Activated T-helper 17 cell treated with anti-CD3 and anti-CD28 coated beads, Interleukin-2, amount 50 U/mL, for 72 hours (primary cell): ENCODE measurements at regions not wholly inside any gene's neighbourhood (a gene's known extent, or its start where the extent isn't known, plus 50 kb on each side); places are given as distances from the start of the nearest gene placed in this dataset.

Experiments
- ATAC-seq: fragments of 150-1000 bp; cut with Tn5 transposase; replicated peaks from 2 replicates; pipeline ENCODE4 v1.10.0; 2021; ENCODE audit warnings: mild to moderate bottlenecking, moderate library complexity
- H3K27ac Mint-ChIP-seq: one replicate; pipeline ENCODE4 v1.8.0; 2022; ENCODE audit warnings: mixed read lengths
- H3K27me3 Mint-ChIP-seq: one replicate; pipeline ENCODE4 v1.8.0; 2022; ENCODE audit warnings: mixed read lengths
- H3K36me3 Mint-ChIP-seq: one replicate; pipeline ENCODE4 v1.8.0; 2022; ENCODE audit warnings: low read depth, mild to moderate bottlenecking, mixed read lengths
- H3K4me1 Mint-ChIP-seq: one replicate; pipeline ENCODE4 v1.8.0; 2022; ENCODE audit warnings: mixed read lengths
- H3K4me3 Mint-ChIP-seq: one replicate; pipeline ENCODE4 v1.8.0; 2022; ENCODE audit warnings: mild to moderate bottlenecking, mixed read lengths
- H3K9me3 Mint-ChIP-seq: one replicate; pipeline ENCODE4 v1.8.0; 2022; ENCODE audit warnings: mixed read lengths

- Mint-ChIP-seq H3K27ac (no peak overlapping the region), H3K27me3 (peaks cover 30% of the 10 kb centered on the region), H3K36me3 (no peaks in the 10 kb centered on the region), H3K4me3 (no peak overlapping the region), H3K9me3 (no peaks in the 10 kb centered on the region), H3K4me1 (no peaks in the 10 kb centered on the region)
- no peak for ATAC-seq
Measured at GRCh38 chr20:58143531-58143930, 84.9 kb downstream of the ANKRD60 start.

DNA sequence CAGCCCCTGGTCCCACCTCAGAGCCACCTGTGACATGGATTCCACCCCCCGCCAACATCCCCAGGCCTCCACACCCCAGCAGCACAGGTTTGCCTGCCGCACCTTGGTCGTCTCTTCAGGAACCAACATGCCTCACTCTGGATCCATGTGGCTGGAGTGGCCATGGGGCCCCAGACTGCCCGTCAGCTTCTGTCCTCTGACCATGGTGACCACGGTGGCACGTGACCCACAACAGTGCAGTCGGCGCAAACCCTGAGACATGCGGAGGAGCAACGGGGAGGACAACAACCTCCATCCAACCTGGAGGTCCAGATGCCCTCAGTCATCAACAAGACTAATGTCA is 85.6 kb downstream of the ANKRD60 start:
- Mint-ChIP-seq H3K9me3 (no peaks in the 10 kb centered on the region), H3K4me1 (no peaks in the 10 kb centered on the region), H3K36me3 (no peaks in the 10 kb centered on the region), H3K27ac (no peak overlapping the region), H3K27me3 (peaks cover 28% of the 10 kb centered on the region), H3K4me3 (no peak overlapping the region)
- no peak for ATAC-seq

DNA sequence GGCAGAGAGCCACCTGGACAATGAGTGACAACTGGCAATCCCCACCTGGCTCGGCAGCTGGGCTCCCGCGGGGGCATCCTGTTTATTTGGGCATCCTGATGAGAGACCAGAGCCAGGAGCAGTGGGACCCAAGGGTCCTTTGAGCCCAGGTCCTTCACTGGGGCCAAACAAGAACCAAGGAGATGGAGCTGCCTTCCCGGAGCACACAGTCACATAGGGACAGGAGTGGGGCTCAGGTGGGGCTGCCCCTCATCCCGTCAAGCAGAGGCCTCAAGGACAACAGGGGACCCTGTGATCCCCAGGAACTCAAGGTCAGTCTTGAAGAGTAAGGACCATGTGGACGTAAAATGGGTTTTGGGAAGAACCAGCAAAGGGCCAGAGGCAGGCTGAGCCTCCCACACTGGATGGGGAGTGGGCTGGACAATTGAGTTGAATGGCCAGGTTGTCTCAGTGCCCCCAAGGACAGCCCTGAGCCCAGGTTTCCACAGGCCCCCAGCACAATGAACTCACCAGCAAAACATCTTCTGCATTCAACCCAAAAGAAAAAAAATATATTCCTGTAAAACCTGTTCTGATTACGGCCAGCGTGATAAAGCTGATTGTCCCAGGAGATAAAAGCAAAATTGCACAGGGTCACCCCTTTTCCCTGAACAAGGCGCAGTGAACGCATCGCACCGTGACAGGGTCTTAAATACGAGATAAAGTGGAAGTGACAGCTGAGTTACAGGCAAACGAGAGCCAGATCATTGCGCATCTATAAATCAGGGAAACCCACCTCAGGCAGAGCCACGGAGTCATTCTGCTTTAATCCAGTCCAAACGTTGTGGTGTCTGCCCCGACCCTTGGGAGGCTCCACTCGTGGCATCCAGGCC is 86.2 kb downstream of the ANKRD60 start:
- Mint-ChIP-seq H3K27me3 (peaks cover 27% of the 10 kb centered on the region), H3K27ac (no peak overlapping the region), H3K4me1 (no peaks in the 10 kb centered on the region), H3K36me3 (no peaks in the 10 kb centered on the region), H3K9me3 (no peaks in the 10 kb centered on the region), H3K4me3 (no peak overlapping the region)
- no peak for ATAC-seq

DNA sequence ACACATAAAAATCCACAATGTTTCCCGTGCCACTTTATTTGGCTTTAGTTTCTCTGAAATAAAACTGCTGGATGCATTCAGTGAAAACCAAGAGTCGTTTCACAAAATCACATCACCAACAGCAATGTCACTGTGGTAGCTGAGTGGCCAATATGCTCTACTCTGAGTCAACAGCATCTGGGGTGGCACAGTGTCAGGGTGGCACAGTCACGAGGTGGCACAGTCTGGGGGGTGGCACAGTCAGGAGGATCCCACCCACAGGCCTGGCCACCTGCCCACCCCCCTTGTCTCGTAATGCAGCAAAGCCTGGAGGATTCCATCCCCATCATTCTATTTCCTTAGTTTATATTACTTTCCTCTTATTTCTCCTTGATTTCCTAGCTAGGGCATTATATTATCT is 87.0 kb downstream of the ANKRD60 start:
- no peaks in the 10 kb centered on the region for H3K9me3 Mint-ChIP-seq
- H3K27me3 Mint-ChIP-seq, result peaks cover 30% of the 10 kb centered on the region
- ATAC-seq, result no peak
- no peaks in the 10 kb centered on the region for H3K4me1 Mint-ChIP-seq
- no peak overlapping the region for H3K4me3 Mint-ChIP-seq
- H3K27ac Mint-ChIP-seq, result no peak overlapping the region
- H3K36me3 Mint-ChIP-seq, result no peaks in the 10 kb centered on the region

DNA sequence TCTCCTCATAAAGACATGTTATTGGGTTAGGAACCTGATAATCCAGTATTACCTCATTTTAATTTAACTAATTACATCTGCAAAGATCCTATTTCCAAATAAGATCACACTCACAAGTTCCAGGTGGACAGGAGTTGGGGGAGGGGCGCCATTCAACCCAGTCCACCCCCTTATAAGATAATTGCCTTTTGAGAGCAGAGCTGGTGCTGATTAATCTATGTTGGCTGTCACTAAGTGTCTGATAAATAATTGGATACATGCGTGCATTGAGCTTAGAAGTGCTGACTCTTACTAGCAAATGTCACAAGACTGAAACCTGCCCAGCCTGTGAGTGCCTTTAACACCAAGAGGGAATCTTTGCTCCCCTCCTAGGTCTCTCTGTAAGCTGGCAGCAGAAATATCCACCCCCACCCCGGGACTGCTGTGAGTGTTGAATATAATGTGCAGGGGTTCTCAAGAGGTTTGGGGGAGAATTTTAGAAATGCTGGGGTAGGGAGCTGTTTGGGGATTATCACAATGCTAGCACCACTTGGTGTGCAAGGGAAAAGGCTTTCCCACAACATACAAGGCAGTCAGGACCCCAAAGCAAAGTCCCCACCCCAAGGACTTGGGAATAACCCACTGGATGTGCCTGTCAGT is 87.5 kb downstream of the ANKRD60 start:
- no peak for ATAC-seq
- Mint-ChIP-seq H3K36me3 (no peaks in the 10 kb centered on the region), H3K4me3 (no peak overlapping the region), H3K27me3 (peaks cover 30% of the 10 kb centered on the region), H3K9me3 (no peaks in the 10 kb centered on the region), H3K4me1 (no peaks in the 10 kb centered on the region), H3K27ac (no peak overlapping the region)

DNA sequence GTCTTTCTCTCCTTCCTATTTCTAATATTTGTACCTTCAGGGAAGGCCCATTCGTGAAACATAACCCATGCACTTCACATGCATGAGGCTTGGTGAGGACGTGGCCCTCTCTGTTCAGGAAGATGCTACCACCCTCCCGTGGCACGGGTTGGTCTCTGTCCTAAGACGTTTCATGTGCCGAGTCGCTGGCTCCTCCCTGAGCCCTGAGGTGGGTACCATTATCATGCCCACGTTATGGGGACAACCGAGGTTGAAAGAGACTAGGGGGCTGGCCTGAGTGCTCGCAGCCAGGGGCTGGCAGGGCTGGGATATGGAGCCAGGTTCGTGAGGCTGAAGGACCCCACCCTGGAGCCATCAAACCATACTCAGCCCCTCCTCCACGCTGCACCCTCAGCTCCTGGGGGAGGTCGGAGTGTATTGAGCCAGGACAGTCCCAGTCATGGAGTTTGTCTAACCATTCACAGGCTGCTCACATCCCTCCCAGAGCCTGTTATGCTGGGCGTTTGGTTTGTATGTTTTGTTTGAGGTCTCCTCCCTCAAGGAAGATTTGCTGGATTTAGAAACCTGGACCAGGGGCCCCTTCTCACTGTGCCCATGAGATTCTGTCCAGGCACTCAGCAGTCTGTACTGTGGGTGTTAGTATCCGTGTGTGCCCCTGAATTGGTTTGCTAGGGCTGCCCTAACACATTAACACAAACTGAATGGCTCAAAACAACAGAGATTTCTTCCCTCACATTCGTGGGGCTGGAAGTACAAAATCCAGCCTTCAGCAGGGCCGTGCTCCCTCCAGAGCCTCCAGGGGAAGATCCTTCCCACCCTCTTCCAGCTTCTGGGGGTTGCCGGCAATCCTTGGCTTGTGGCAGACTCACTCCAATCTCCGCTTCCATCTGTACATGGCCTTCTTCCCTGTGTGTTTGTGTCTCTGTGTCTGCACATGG is 88.3 kb downstream of the ANKRD60 start:
- Mint-ChIP-seq H3K36me3 (no peaks in the 10 kb centered on the region), H3K9me3 (no peaks in the 10 kb centered on the region), H3K4me3 (no peak overlapping the region), H3K4me1 (no peaks in the 10 kb centered on the region), H3K27ac (no peak overlapping the region), H3K27me3 (peaks cover 30% of the 10 kb centered on the region)
- ATAC-seq, result no peak

DNA sequence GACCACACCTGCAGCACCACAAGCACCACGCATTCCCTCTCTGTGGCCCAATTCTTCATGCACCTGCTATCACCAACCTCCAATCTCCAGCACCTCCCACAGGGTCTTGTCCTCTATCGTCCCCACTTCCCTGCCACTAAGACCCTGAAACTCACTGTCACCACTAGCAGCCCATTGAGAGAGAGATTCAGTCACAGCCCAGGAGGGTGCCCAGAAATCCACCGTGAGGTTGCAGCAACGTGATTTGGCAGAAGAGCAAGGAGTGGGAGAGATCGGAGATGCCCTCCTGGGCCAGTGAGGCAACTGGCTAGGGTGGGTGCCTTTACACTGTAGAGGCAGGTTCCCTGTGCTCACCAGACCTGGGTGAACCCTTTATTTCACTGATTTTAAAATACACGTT is 90.1 kb downstream of the ANKRD60 start:
- Mint-ChIP-seq H3K27me3 (peaks cover 37% of the 10 kb centered on the region), H3K27ac (no peak overlapping the region), H3K4me1 (no peaks in the 10 kb centered on the region), H3K9me3 (no peaks in the 10 kb centered on the region), H3K36me3 (no peaks in the 10 kb centered on the region), H3K4me3 (no peak overlapping the region)
- no peak for ATAC-seq

GRCh38 chr20:58137651-58138265 is 90.7 kb downstream of the ANKRD60 start:
- H3K27me3 Mint-ChIP-seq, result peaks cover 42% of the 10 kb centered on the region
- H3K27ac Mint-ChIP-seq, result no peak overlapping the region
- no peak for ATAC-seq
- H3K9me3 Mint-ChIP-seq, result no peaks in the 10 kb centered on the region
- no peak overlapping the region for H3K4me3 Mint-ChIP-seq
- no peaks in the 10 kb centered on the region for H3K36me3 Mint-ChIP-seq
- H3K4me1 Mint-ChIP-seq, result no peaks in the 10 kb centered on the region

DNA sequence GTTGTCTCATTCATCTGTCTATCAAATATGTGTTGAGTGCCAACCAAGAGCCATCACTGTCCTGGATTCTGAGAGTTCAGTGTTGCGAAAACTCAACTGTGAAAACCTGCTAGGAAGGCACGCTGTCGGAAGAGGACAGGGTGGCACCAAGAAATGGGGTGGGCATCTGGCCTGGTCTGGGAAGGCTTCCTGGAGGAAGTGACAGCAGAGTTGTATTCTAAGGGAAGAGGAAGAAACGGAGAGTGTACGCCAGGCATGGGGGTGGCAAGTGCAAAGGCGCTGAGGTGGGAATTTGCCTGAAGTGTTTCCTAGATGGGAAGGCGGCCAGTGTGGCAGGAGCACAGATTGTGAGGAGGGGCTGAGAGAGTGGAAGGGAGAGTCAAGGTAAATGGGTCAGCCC is 91.2 kb downstream of the ANKRD60 start:
- no peak for ATAC-seq
- no peaks in the 10 kb centered on the region for H3K4me1 Mint-ChIP-seq
- H3K4me3 Mint-ChIP-seq, result no peak overlapping the region
- no peaks in the 10 kb centered on the region for H3K36me3 Mint-ChIP-seq
- no peaks in the 10 kb centered on the region for H3K9me3 Mint-ChIP-seq
- no peak overlapping the region for H3K27ac Mint-ChIP-seq
- peaks cover 42% of the 10 kb centered on the region for H3K27me3 Mint-ChIP-seq

GRCh38 chr20:58136149-58136484 is 92.3 kb downstream of the ANKRD60 start:
- Mint-ChIP-seq H3K36me3 (no peaks in the 10 kb centered on the region), H3K27me3 (peaks cover 48% of the 10 kb centered on the region), H3K4me3 (no peak overlapping the region), H3K9me3 (no peaks in the 10 kb centered on the region), H3K4me1 (peaks cover 7% of the 10 kb centered on the region), H3K27ac (no peak overlapping the region)
- ATAC-seq, result no peak

DNA sequence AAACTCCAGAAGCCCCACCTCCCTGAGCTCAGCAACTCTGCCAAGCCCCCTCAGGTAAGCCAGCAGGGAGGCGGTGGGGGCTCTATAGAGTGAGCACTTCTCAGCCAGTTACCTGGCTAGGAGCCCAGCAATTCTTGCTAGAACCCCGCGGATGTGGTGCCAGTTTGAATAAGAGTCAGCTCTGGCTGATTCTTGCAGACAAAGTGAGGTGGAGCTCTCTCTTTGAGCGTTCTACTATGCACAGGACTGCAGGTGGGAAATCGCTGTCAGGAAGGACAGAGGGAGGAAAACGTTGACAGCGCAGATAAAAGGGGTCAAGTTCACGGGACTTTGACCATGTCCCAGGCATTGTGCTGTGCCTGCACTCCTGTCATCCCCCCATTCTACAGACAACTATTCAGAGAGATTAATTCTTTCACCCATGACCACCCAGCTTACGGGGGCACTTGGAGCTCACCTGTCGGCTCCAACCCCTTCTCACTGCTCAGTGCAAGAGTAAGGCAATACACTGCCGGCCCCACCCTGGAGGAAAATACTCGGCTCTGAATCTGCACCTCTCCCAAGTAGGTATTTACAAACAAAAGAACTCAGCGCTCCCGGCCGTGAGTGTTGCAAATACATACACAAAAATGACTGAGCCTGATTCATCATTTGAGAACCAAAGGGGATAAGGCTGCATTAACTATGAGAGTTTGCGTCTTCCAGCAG is 92.9 kb downstream of the ANKRD60 start:
- ATAC-seq, result no peak
- no peaks in the 10 kb centered on the region for H3K9me3 Mint-ChIP-seq
- H3K4me1 Mint-ChIP-seq, result peaks cover 7% of the 10 kb centered on the region
- H3K4me3 Mint-ChIP-seq, result no peak overlapping the region
- H3K27me3 Mint-ChIP-seq, result peaks cover 47% of the 10 kb centered on the region
- no peaks in the 10 kb centered on the region for H3K36me3 Mint-ChIP-seq
- H3K27ac Mint-ChIP-seq, result no peak overlapping the region

DNA sequence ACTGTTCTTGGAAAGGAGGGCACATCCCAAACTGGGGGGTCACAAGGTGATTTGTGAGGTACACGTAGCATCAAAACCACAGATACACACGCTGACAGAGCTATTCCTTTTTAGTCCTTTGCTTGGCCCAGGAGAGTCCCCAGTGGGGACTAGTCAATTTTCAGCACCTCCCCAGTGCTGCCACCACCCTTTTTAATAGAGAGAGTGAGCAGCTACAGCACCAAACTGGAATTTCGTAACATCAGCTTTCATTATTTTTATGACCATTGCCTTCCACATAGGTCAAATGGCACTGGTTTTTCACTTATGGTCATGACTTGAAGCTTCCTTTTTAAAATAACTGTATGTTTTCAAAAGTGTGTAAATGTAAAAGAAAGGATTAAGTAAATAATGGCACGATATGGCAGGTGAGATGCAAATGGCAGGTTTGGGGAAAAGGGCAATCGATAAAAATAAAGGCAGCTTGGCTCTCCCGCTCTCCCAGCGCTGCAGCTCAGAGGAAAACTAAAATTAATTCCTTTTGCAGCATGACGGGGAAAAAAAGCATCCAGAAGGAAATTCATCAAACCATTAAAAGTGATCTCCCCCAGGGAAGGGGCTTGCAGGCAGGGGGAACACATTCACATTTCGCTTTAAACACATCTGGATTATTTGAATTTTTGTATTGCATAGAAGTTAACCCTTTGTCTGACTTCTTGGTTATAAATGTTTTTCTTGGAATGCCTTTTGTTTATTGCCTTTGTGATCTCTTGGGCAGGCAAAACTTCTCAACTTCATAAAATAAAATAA is 95.2 kb downstream of the ANKRD60 start:
- no peak for ATAC-seq
- Mint-ChIP-seq H3K4me1 (peaks cover 7% of the 10 kb centered on the region), H3K27ac (no peak overlapping the region), H3K36me3 (no peaks in the 10 kb centered on the region), H3K9me3 (no peaks in the 10 kb centered on the region), H3K4me3 (no peak overlapping the region), H3K27me3 (peaks cover 46% of the 10 kb centered on the region)

DNA sequence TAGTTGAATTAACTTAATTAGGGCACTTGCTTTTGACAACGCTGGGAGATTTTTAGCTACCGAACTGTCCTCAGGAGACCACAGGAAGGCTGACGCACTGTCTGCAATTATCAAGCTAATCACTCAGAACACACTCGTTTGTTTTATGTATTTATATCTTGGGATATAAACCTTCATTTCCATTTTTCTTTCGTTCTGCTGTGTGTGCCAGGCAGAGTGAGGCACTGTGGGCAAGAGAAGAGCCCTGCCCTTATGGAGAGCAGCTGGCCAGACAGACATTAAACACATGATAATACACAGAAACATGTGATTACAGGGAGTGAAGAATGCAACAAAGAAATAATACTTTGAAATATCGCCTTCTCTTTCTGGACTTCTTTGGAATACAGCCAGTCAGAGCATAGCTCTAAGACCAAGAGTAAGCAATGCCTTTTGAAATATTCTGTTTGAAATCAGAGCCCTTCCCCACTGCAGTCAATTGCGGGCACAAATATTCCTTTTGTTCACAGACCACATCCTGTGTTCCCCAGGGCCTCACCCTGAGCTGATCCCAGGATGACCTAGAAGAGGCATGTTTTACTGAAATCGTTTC is 96.8 kb downstream of the ANKRD60 start:
- H3K9me3 Mint-ChIP-seq, result no peaks in the 10 kb centered on the region
- H3K36me3 Mint-ChIP-seq, result no peaks in the 10 kb centered on the region
- ATAC-seq, result no peak
- H3K4me1 Mint-ChIP-seq, result peaks cover 7% of the 10 kb centered on the region
- no peak overlapping the region for H3K27ac Mint-ChIP-seq
- no peak overlapping the region for H3K4me3 Mint-ChIP-seq
- peaks cover 42% of the 10 kb centered on the region for H3K27me3 Mint-ChIP-seq
